CD4-positive, alpha-beta T cell treated with Interleukin-10 for 1 hour (primary cell): ENCODE measurements at regions not wholly inside any gene's neighbourhood (a gene's known extent, or its start where the extent isn't known, plus 50 kb on each side); places are given as distances from the start of the nearest gene placed in this dataset.

Experiments used
- DNase-seq: peaks from one replicate; pipeline ENCODE4 v3.0.0-alpha.2; 2020

- no peak for DNase-seq
These were observed 56.6 kb upstream of the BEX4 start for GRCh38 chrX:103158317-103158621.

- peak; percentile 8 for DNase-seq
These were observed 57.2 kb upstream of the BEX4 start for GRCh38 chrX:103157496-103158316.

GRCh38 chrX:103155201-103155600 lies 59.7 kb upstream of the BEX4 start:
- DNase-seq, result no peak

GRCh38 chrX:103153661-103154060 lies 60.7 kb upstream of the NXF3 start:
- DNase-seq, result no peak

GRCh38 chrX:103151799-103152198 lies 58.9 kb upstream of the NXF3 start:
- no peak for DNase-seq

- no peak for DNase-seq
These were observed 56.7 kb upstream of the NXF3 start for GRCh38 chrX:103149652-103150051.

GRCh38 chrX:103148075-103148474 lies 55.1 kb upstream of the NXF3 start:
- no peak for DNase-seq
